ENCODE measurements at regions not wholly inside any gene's neighbourhood (a gene's known extent, or its start where the extent isn't known, plus 50 kb on each side); places are given as distances from the start of the nearest gene placed in this dataset.
A peak's percentile ranks its signal among the peaks of the same experiment; 100 is the strongest.

GRCh38 chr9:129258823-129259301, 80.8 kb upstream of the IER5L start:
- Histone ChIP-seq H3K36me3 (ENCODE audit: control insufficient read depth in 4 of 4, insufficient read depth in 3 of 4, low read depth in 1 of 4, low read length in 3 of 4) (no peaks in the 10 kb centered on the region), H3K4me1 (ENCODE audit: control insufficient read depth in 4 of 4, insufficient read depth in 4 of 4, low read length in 3 of 4) (peaks cover 4 to 7% (median 5%) of the 10 kb centered on the region in 4 donors), H3K9me3 (ENCODE audit: control insufficient read depth in 4 of 4, low read length in 3 of 4) (no peaks in the 10 kb centered on the region), H3K9ac (ENCODE audit: low read depth in 1 of 2, low read length in 2 of 2) (no peak overlapping the region), H3K27ac (ENCODE audit: low read depth in 1 of 2, low read length in 2 of 2) (no peak overlapping the region), H3K4me3 (ENCODE audit: low read depth in 1 of 3, low read length in 3 of 3) (peak overlapping the region in 1 of 3 donors; percentile 9), H3K27me3 (ENCODE audit: control insufficient read depth in 4 of 4, insufficient read depth in 4 of 4, low read length in 3 of 4) (peaks cover 0 to 7% (median 2%) of the 10 kb centered on the region in 4 donors)
- DNase-seq (ENCODE audit: low spot score): no peak
- 18% methylated on average over 18 of the region's 18 CpGs for WGBS
- TF ChIP-seq RXRA (IDR thresholded peaks at IDR 0.05): no peak

GRCh38 chr9:129258124-129258822, 80.2 kb upstream of the IER5L start:
- TF ChIP-seq MAX (IDR thresholded peaks at IDR 0.05) (peak; percentile 63), REST (IDR thresholded peaks at IDR 0.05) (no peak)
- peaks cover 0 to 7% (median 3%) of the 10 kb centered on the region in 4 donors for H3K27me3 ChIP-seq (ENCODE audit: control insufficient read depth in 4 of 4, insufficient read depth in 4 of 4, low read length in 3 of 4)
- WGBS: 11% methylated on average over 62 of the region's 62 CpGs

GRCh38 chr9:129256959-129257713, 79.1 kb upstream of the IER5L start:
- WGBS: 81% methylated on average over 13 of the region's 13 CpGs
- no peaks in the 10 kb centered on the region for H3K9me3 ChIP-seq (ENCODE audit: control insufficient read depth in 4 of 4, low read length in 3 of 4)
- DNase-seq (ENCODE audit: low spot score): no peak
- H3K27ac ChIP-seq (ENCODE audit: low read depth in 1 of 2, low read length in 2 of 2): no peak overlapping the region
- no peaks in the 10 kb centered on the region for H3K36me3 ChIP-seq (ENCODE audit: control insufficient read depth in 4 of 4, insufficient read depth in 3 of 4, low read depth in 1 of 4, low read length in 3 of 4)
- H3K4me3 ChIP-seq (ENCODE audit: low read depth in 1 of 3, low read length in 3 of 3): no peak overlapping the region
- no peak overlapping the region for H3K9ac ChIP-seq (ENCODE audit: low read depth in 1 of 2, low read length in 2 of 2)
- peaks cover 4 to 7% (median 5%) of the 10 kb centered on the region in 4 donors for H3K4me1 ChIP-seq (ENCODE audit: control insufficient read depth in 4 of 4, insufficient read depth in 4 of 4, low read length in 3 of 4)
- peaks cover 0 to 7% (median 3%) of the 10 kb centered on the region in 4 donors for H3K27me3 ChIP-seq (ENCODE audit: control insufficient read depth in 4 of 4, insufficient read depth in 4 of 4, low read length in 3 of 4)
- TF ChIP-seq HNF4G (IDR thresholded peaks at IDR 0.05): no peak
- no peak for TF ChIP-seq ZBTB33 (IDR thresholded peaks at IDR 0.05)
- TF ChIP-seq JUND (IDR thresholded peaks at IDR 0.05): no peak
- TF ChIP-seq REST (IDR thresholded peaks at IDR 0.05): no peak
- no peak for TF ChIP-seq YY1 (IDR thresholded peaks at IDR 0.05)
- no peak for TF ChIP-seq SP1 (IDR thresholded peaks at IDR 0.05)
- TF ChIP-seq HNF4A (conservative IDR thresholded peaks at IDR 0.05): no peak

More at GRCh38 chr9:129258124-129258822, 80.2 kb upstream of the IER5L start:
- Histone ChIP-seq H3K9me3 (ENCODE audit: control insufficient read depth in 4 of 4, low read length in 3 of 4) (no peaks in the 10 kb centered on the region), H3K4me1 (ENCODE audit: control insufficient read depth in 4 of 4, insufficient read depth in 4 of 4, low read length in 3 of 4) (peaks cover 4 to 7% (median 5%) of the 10 kb centered on the region in 4 donors), H3K4me3 (ENCODE audit: low read depth in 1 of 3, low read length in 3 of 3) (peak overlapping the region in 1 of 3 donors; percentile 9), H3K9ac (ENCODE audit: low read depth in 1 of 2, low read length in 2 of 2) (no peak overlapping the region), H3K36me3 (ENCODE audit: control insufficient read depth in 4 of 4, insufficient read depth in 3 of 4, low read depth in 1 of 4, low read length in 3 of 4) (no peaks in the 10 kb centered on the region), H3K27ac (ENCODE audit: low read depth in 1 of 2, low read length in 2 of 2) (no peak overlapping the region)
- DNase-seq (ENCODE audit: low spot score): peak; percentile 58
